Stimulated activated CD4-positive, alpha-beta T cell treated with anti-CD3 and anti-CD28 coated beads, Interleukin-2, amount 100 ng/mL, for 48 hours (primary cell): ENCODE measurements at regions not wholly inside any gene's neighbourhood (a gene's known extent, or its start where the extent isn't known, plus 50 kb on each side); places are given as distances from the start of the nearest gene placed in this dataset.
A peak's percentile ranks its signal among the peaks of the same experiment; 100 is the strongest.
"Not testable (repeated sequence)": the region's sequence is repeated elsewhere in the genome, so short reads cannot be mapped to it uniquely, and the experiment has no call there.

ENCODE experiments used
- DNase-seq, 2 donors: peaks; one replicate each; pipeline ENCODE4 v3.0.0-alpha.2; 2020

DNA sequence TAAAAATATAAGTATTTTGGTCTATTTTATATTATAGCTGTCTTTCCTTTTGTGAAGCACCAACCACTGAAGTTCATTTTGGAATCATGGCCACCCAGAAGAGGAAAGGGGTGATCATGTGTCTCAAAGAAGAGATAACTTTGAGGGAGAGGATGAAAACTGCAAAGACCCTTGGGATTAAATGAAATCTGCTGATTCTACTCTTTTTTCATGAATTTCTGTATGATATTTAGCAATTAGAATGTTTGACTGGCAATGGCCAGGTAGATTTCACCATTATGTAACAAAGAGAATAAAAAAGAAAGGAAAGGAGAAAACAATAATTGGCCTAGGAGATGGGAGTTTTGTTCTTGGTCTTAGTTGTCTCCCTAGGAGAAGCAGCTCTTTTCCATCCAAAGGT, 350.8 kb downstream of the EMP1 start:
- DNase-seq, result no peak

GRCh38 chr12:13546231-13546630, 349.7 kb downstream of the EMP1 start:
- DNase-seq, result no peak

GRCh38 chr12:13539051-13539450, 342.5 kb downstream of the EMP1 start:
- DNase-seq, result no peak

GRCh38 chr12:13538136-13538535, 341.6 kb downstream of the EMP1 start:
- no peak for DNase-seq

GRCh38 chr12:13537623-13538022, 341.1 kb downstream of the EMP1 start:
- DNase-seq, result no peak

- no peak for DNase-seq
Measured at GRCh38 chr12:13536219-13536910, 339.8 kb downstream of the EMP1 start.

- DNase-seq, result peak; percentile 53 to 54
Measured at GRCh38 chr12:13534645-13535398, 338.3 kb downstream of the EMP1 start.

- DNase-seq, result no peak
Measured at GRCh38 chr12:13534242-13534641, 337.7 kb downstream of the EMP1 start.

DNA sequence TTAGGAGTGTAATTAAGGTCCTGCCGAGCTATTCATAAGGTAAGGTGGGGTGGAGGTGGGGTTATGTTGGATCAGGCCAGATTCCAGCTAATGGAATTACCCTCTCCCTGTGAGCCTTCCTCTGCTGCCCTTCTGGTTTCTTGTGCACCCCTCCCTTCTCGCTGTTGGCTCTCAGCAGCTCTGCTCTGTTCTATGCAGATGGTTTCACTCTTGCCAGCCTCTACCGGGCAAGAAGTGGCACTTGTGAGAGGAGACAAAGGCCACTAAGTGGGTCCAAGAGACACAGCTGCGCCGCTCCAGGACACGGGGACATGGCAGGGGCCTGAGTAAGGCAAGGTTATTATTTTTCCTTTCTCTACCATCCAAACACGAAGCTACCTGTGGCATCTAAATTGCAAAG, 334.4 kb downstream of the EMP1 start:
- no peak for DNase-seq

GRCh38 chr12:13526185-13526921, 329.8 kb downstream of the EMP1 start:
- DNase-seq, result not testable (repeated sequence)

- DNase-seq, result no peak
Measured at GRCh38 chr12:13523536-13524307, 327.2 kb downstream of the EMP1 start.

DNA sequence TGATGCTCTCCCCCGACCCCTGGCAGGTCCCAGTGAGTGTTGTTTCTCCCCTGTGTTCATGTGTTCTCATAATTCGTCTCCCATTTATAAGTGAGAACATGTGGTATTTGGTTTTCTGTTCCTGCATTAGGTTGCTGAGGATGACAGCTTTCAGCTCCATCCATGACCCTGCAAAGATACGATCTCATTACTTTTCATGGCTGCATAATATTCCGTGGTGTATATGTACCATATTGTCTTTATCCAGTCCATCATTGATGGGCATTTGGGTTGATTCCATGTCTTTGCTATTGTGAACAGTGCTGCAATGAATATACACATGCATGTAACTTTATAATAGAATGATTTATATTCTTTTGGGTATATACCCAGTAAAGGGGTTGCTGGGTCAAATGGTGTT, 321.5 kb downstream of the EMP1 start:
- DNase-seq, result not testable (repeated sequence)

- no peak for DNase-seq
Measured at GRCh38 chr12:13509740-13510139, 313.2 kb downstream of the EMP1 start.

DNA sequence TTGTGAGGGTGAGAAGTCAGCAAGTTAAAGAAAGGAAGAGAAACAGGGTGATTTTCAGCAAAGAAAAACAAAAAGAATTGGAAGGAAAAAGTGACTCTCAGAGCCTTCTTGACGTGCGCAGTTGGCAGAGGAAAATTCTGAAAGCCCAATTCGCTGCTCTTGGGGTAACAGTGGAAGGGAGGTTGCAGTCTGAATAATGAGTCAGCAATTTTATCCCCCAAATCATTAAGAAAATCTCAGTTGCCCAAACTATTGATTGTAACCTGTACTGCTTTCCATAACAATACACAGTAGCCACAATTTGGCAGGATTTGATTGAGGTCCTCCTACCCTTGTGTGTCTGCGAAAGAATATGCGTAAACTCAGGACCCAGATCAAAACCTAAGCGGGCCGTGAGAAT, 309.1 kb downstream of the EMP1 start:
- no peak for DNase-seq

- no peak for DNase-seq
Measured at GRCh38 chr12:13505224-13505623, 308.7 kb downstream of the EMP1 start.

GRCh38 chr12:13504736-13505135, 308.2 kb downstream of the EMP1 start:
- no peak for DNase-seq

- DNase-seq, result no peak
Measured at GRCh38 chr12:13504074-13504473, 307.5 kb downstream of the EMP1 start.

GRCh38 chr12:13503094-13503835, 306.7 kb downstream of the EMP1 start:
- no peak for DNase-seq

DNA sequence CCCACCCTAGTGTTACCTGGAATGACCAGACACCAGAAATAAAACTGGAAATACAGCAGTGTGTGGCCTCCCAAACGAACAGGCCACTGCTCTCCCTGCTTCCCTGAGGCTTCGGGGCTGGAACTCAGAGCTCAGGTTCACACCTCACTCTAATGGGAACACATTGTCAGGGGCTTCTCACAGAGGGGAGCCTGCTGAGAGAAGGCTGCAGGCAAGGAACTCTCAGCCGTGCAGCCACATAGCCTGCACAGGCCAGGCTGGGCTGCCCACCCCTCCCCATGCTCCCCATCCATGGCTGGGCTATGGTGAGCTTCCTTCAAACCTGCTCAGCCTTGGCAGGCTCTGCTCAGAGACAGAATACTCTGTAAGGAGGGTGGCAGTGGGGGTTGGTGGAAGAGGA, 302.5 kb downstream of the EMP1 start:
- DNase-seq, result no peak

GRCh38 chr12:13496111-13496510, 299.6 kb downstream of the EMP1 start:
- DNase-seq, result no peak

- DNase-seq, result no peak
Measured at GRCh38 chr12:13489246-13489645, 292.7 kb downstream of the EMP1 start.

- no peak for DNase-seq
Measured at GRCh38 chr12:13487326-13487725, 290.8 kb downstream of the EMP1 start.
